Posterior vena cava (tissue), 2 donors: ENCODE measurements at regions not wholly inside any gene's neighbourhood (a gene's known extent, or its start where the extent isn't known, plus 50 kb on each side); places are given as distances from the start of the nearest gene placed in this dataset.

Experiments used
- DNase-seq: peaks from one replicate; pipeline ENCODE4 v3.0.0-alpha.2; 2020; ENCODE audit warnings: low spot score
- intact Hi-C, 2 donors: fragments of 100-400 bp; cut with DNase I; formaldehyde crosslinking; loops; one replicate each; pipeline versions ENCODE4 v1.14.1 to v1.14.2; 2022 to 2023
- donor health status: DM: yes; HTN: yes; CAD: no.
- donor health status: DM: yes; HTN: yes; CAD: no.

DNA sequence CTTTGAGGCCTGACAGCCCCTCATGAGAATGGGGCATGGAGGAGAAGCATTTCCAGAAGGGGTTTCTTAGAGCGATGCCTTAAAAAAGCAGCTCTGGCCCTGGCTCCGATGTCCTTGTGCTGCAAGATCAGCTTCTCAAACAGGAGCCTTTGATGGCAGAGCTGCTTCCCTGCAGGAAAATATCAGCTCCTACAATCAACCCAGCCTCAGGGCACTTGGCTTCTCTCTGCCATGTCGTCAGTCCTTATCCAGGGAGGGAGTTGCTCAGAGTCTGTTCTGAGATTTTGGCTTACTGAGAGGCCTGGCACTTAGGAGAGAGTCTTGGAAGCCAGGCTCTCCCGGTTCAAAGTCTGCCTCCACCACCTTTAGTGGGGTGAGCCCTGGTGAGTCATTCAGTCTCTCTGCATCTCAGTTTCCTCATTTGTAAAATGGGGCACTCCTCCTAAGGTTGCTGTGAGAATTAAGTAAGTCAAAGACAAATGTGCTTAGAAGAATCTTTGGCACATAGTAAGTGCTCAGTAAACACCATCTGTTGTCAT lies 184.4 kb downstream of the HAPSTR1 start:
- intact Hi-C loops: no loop called here
- DNase-seq: no peak

- DNase-seq: no peak
- intact Hi-C loops: no loop called here
Measured at GRCh38 chr16:9279291-9280068, 188.0 kb downstream of the HAPSTR1 start.

- intact Hi-C loops: no loop called here
- DNase-seq: no peak
Measured at GRCh38 chr16:9280069-9280466, 188.6 kb downstream of the HAPSTR1 start.

DNA sequence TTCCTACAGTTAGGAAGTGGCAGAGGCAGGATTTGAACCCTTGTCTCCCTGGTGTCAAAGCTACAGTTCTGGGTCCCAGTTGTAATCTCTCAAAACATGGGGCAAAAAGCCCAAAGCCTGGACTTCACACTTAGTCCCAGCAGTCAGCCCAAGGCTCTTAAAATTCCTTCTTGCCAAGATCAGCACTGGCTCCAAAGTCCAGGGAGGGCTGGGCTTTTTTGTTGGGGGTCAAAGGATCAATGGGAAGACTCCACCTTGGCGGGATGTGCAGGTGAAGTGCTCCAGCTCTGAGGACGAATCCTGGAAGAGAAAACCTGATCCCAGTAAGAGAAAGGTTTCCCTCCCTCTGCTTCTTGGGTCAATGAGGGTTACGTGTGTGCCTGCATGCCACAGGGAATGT lies 195.5 kb downstream of the HAPSTR1 start:
- DNase-seq: no peak
- intact Hi-C loops: no loop called here

DNA sequence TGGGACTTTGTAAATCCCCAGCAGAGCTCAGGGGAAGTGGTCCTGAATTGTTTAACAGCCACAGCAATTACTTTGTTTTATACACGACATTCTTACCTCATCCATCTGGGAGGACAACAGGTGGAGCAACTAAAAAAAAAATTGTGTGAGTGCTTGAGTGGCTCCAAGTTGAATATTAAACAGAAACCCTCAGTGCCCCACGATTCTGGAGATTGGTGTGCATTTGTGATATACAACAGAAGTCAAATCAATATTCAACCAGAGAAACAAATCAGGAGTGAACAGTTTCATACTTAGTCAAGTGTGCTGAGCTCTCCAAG lies 204.8 kb downstream of the HAPSTR1 start:
- DNase-seq: no peak
- intact Hi-C loops: no loop called here

- intact Hi-C loops: no loop called here
- DNase-seq: no peak
Measured at GRCh38 chr16:9297437-9298113, 206.1 kb downstream of the HAPSTR1 start.

DNA sequence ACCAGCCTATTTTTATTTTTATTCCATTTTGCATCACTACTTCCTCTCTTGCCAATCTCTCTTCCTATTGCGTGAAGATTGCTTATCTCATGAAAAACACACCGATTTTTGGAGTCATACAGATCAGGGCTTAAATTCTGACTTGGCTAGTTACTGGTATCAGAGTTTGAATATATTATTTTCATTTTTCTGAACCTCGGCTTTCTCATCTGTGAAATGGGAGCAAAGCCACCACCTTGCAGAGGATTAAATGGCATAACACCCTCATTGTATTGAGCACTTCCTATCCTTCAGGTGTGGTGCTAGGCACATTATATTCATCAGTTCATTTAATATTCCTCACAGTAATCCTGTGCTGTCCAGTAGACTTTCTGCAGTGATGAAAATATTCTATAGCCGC lies 208.8 kb downstream of the HAPSTR1 start:
- intact Hi-C loops: no loop called here
- no peak for DNase-seq

DNA sequence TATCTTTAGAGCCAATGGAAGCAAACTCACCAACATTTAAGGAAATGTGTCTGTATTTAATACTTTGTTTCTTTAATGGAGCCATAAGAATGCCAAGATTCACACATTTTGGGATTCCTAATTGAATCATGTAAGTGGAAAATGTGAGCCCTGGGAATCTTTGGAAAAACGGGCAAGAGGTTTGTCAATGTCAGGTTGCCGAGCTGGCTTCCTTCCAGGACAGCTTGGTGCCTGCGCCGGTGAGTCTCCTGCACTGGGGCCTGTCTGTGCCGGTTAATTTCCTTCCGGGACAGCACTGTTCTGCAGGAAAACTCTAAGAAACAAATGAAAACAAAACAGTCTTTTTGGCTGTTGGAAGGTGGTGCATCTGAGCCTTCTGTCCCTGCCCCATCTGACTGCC lies 210.6 kb downstream of the HAPSTR1 start:
- DNase-seq: no peak
- intact Hi-C loops: no loop called here

DNA sequence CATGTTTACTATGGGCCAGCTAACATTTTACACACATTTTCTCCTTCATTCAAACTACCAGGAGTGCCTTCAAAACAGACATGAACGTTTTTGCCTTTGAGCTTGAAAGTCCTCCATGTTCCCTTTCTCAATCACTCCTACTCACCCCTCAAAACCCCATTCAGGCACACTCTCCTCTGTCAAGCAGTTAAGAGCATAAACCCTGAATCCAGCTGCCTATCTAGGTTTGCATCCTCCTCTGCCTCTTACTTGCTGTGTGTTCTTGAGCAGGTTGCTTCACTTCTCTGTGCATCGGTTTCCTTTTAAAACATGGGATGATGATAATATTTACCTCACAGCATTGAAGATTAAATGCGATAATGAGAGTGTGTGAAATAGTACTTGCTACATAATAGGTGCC lies 215.3 kb downstream of the HAPSTR1 start:
- no peak for DNase-seq
- intact Hi-C loops: no loop called here

DNA sequence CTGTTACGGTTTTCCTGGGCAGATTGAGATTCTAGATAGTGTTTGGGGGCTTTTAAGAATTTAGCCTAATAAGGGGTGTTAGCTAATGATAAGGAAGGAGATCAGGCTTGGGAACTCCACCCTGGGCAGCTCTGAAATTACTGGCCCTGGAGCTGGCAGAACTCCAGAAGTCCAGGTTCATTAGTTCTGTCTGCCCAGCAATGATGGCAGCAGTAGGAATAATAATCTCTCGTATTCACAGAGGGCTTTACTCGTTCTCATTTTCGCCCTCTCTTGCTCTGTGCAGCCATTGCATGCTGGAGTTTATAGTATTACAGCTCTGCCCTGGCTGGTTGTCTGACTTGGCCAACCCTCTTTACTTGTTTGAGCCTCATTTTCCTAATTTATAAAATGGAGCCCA lies 216.0 kb downstream of the HAPSTR1 start:
- intact Hi-C loops: no loop called here

DNA sequence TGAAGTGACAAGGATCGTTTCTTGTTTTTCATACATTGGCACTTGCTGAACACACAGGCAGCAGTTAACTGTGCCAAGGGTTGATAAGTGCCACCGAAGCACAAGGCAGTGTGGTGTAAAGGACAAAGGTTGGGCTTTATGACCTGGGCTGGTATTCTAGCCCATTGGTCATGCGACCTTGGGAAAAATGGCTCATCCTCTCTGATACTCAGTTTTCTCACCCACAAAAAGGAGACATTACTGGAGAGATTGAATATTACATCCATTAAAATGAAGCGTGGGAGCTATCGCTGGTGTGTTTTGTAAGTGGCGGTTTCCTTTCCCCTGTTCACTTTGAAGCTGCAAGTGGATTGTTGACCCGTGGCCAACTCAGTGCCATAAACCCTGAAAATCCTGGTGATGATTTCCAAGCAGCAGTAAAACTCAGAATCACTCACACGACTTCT lies 216.9 kb downstream of the HAPSTR1 start:
- DNase-seq: no peak
- intact Hi-C loops: no loop called here

More for the DNA sequence above, 216.0 kb downstream of the HAPSTR1 start:
- no peak for DNase-seq

GRCh38 chr16:9308850-9309249 lies 217.4 kb downstream of the HAPSTR1 start:
- intact Hi-C loops: no loop called here
- DNase-seq: no peak

GRCh38 chr16:9309844-9310243 lies 218.4 kb downstream of the HAPSTR1 start:
- intact Hi-C loops: no loop called here
- DNase-seq: no peak

GRCh38 chr16:9311303-9311954 lies 220.0 kb downstream of the HAPSTR1 start:
- intact Hi-C loops: no loop called here
- DNase-seq: no peak

- intact Hi-C loops: no loop called here
- no peak for DNase-seq
Measured at GRCh38 chr16:9316008-9316407, 224.6 kb downstream of the HAPSTR1 start.

GRCh38 chr16:9316615-9317014 lies 225.2 kb downstream of the HAPSTR1 start:
- intact Hi-C loops: no loop called here
- no peak for DNase-seq

DNA sequence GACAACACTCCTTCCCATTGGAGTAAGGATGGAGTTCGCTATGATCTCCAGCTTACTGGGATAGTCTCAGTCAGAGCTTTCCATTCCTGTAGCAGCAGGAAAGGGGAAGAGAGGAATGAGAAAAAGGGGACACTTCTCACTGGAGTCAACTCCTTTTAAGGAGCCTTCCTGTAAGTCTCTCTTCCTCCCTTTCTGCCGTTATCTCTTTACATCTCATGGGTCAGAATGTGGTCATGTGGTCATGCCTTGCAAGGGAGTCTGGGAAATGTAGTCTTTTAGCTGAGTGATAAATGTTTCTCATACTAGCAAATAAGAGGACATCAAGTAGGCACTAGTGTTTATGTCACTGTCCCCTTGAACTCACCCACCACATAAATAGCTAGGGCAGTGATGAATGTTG lies 227.3 kb downstream of the HAPSTR1 start:
- DNase-seq: no peak
- intact Hi-C loops: no loop called here

DNA sequence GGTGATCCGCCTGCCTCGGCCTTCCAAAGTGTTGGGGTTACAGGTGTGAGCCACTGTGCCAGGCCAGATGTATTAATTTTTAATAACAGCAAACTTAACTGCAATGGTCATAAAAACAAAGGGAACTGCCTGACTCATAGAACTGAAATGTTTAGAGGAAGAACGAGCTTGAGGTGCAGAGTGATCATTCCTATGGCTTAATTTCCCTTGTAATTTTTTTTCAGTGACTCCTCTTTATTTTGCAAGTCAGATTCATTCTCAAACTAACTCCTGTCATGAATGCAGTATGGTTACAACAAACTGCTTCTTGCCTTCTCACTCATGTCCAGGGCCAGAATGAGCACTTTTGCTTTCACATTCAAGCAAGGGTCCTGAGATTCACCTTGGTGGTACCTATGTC lies 231.3 kb downstream of the HAPSTR1 start:
- intact Hi-C loops: no loop called here
- no peak for DNase-seq

- intact Hi-C loops: no loop called here
- no peak for DNase-seq
Measured at GRCh38 chr16:9323170-9323569, 231.7 kb downstream of the HAPSTR1 start.

DNA sequence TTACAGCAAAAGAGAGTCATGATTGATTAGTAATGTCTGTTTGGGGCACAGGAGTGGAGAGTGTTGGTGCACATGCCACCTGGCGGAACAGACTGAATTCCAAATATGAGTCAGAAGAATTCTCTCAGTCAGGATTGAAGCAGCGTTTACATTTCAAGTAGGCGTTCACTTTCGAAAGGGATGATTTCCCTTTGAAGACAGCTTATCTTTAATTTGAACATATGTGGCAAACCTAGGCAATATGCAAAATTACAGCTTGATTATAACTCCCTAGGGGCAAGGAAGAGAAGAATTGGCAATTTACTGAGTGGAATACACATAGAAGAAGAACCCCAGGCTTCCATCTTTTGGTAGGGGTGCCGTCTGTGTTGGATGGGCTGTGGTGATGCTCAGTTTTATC lies 235.8 kb downstream of the HAPSTR1 start:
- intact Hi-C loops: loop anchor here in 1 of 2 donors (5.0 kb wide), 1 partner anchor 1020 kb away; no protein-coding TSS in a partner anchor
- DNase-seq: no peak
